T-helper 2 cell treated with Interferon-gamma antibody and Interleukin-4, amounts not matched to agents 5 μg/mL and 100 μg/mL, for 36 hours (primary cell): ENCODE measurements at regions not wholly inside any gene's neighbourhood (a gene's known extent, or its start where the extent isn't known, plus 50 kb on each side); places are given as distances from the start of the nearest gene placed in this dataset.

Source experiments
- DNase-seq: peaks from one replicate; pipeline ENCODE4 v3.0.0; 2021; ENCODE audit warnings: low spot score
- H3K27ac Mint-ChIP-seq: one replicate; pipeline ENCODE4 v1.8.0; 2021; ENCODE audit warnings: mild to moderate bottlenecking, mixed read lengths
- H3K27me3 Mint-ChIP-seq: one replicate; pipeline ENCODE4 v1.8.0; 2021; ENCODE audit warnings: low read depth, mixed read lengths
- H3K36me3 Mint-ChIP-seq: one replicate; pipeline ENCODE4 v1.8.0; 2021; ENCODE audit warnings: low read depth, mixed read lengths
- H3K4me1 Mint-ChIP-seq: one replicate; pipeline ENCODE4 v1.8.0; 2021; ENCODE audit warnings: low read depth, mixed read lengths
- H3K4me3 Mint-ChIP-seq: one replicate; pipeline ENCODE4 v1.8.0; 2022; ENCODE audit warnings: mild to moderate bottlenecking, moderate library complexity, mixed read lengths
- H3K9me3 Mint-ChIP-seq: one replicate; pipeline ENCODE4 v1.8.0; 2021; ENCODE audit warnings: mixed read lengths

GRCh38 chr15:87608238-87609028 is 648.1 kb downstream of the NTRK3 start:
- H3K27ac Mint-ChIP-seq, result no peak overlapping the region
- H3K36me3 Mint-ChIP-seq, result no peaks in the 10 kb centered on the region
- peaks cover 1% of the 10 kb centered on the region for H3K4me1 Mint-ChIP-seq
- no peak for DNase-seq
- H3K27me3 Mint-ChIP-seq, result peaks cover 4% of the 10 kb centered on the region
- no peaks in the 10 kb centered on the region for H3K9me3 Mint-ChIP-seq
- H3K4me3 Mint-ChIP-seq, result no peak overlapping the region

- Mint-ChIP-seq H3K36me3 (no peaks in the 10 kb centered on the region), H3K9me3 (no peaks in the 10 kb centered on the region), H3K4me1 (peaks cover 4% of the 10 kb centered on the region), H3K4me3 (no peak overlapping the region), H3K27ac (no peak overlapping the region), H3K27me3 (peaks cover 5% of the 10 kb centered on the region)
- no peak for DNase-seq
These were observed 649.6 kb downstream of the NTRK3 start for GRCh38 chr15:87606971-87607370.

GRCh38 chr15:87604857-87605446 is 651.6 kb downstream of the NTRK3 start:
- Mint-ChIP-seq H3K9me3 (no peaks in the 10 kb centered on the region), H3K27me3 (peaks cover 8% of the 10 kb centered on the region), H3K27ac (no peak overlapping the region), H3K4me1 (peaks cover 3% of the 10 kb centered on the region), H3K4me3 (no peak overlapping the region), H3K36me3 (no peaks in the 10 kb centered on the region)
- DNase-seq, result no peak

GRCh38 chr15:87602371-87602770 is 654.2 kb downstream of the NTRK3 start:
- Mint-ChIP-seq H3K4me1 (peaks cover 8% of the 10 kb centered on the region), H3K4me3 (no peak overlapping the region), H3K9me3 (no peaks in the 10 kb centered on the region), H3K27me3 (peaks cover 12% of the 10 kb centered on the region), H3K36me3 (no peaks in the 10 kb centered on the region), H3K27ac (no peak overlapping the region)
- DNase-seq, result no peak

- DNase-seq, result no peak
- H3K4me3 Mint-ChIP-seq, result no peak overlapping the region
- H3K36me3 Mint-ChIP-seq, result no peaks in the 10 kb centered on the region
- H3K9me3 Mint-ChIP-seq, result no peaks in the 10 kb centered on the region
- H3K27ac Mint-ChIP-seq, result no peak overlapping the region
- peaks cover 25% of the 10 kb centered on the region for H3K4me1 Mint-ChIP-seq
- peaks cover 12% of the 10 kb centered on the region for H3K27me3 Mint-ChIP-seq
These were observed 656.9 kb downstream of the NTRK3 start for GRCh38 chr15:87599616-87600015.

- peak; percentile 52 for DNase-seq
- peak overlapping the region; percentile 23 for H3K4me3 Mint-ChIP-seq
- H3K4me1 Mint-ChIP-seq, result peaks cover 29% of the 10 kb centered on the region
- peaks cover 6% of the 10 kb centered on the region for H3K9me3 Mint-ChIP-seq
- peak overlapping the region; percentile 84 for H3K27ac Mint-ChIP-seq
- peaks cover 6% of the 10 kb centered on the region for H3K27me3 Mint-ChIP-seq
- H3K36me3 Mint-ChIP-seq, result no peaks in the 10 kb centered on the region
These were observed 659.0 kb downstream of the NTRK3 start for GRCh38 chr15:87597346-87598052.

- H3K36me3 Mint-ChIP-seq, result no peaks in the 10 kb centered on the region
- H3K4me3 Mint-ChIP-seq, result no peak overlapping the region
- no peak for DNase-seq
- H3K9me3 Mint-ChIP-seq, result peaks cover 6% of the 10 kb centered on the region
- no peaks in the 10 kb centered on the region for H3K27me3 Mint-ChIP-seq
- H3K4me1 Mint-ChIP-seq, result peaks cover 18% of the 10 kb centered on the region
- no peak overlapping the region for H3K27ac Mint-ChIP-seq
These were observed 665.0 kb downstream of the NTRK3 start for GRCh38 chr15:87591582-87591981.

GRCh38 chr15:87591042-87591441 is 665.5 kb downstream of the NTRK3 start:
- H3K4me3 Mint-ChIP-seq, result no peak overlapping the region
- no peak overlapping the region for H3K27ac Mint-ChIP-seq
- no peaks in the 10 kb centered on the region for H3K27me3 Mint-ChIP-seq
- no peaks in the 10 kb centered on the region for H3K36me3 Mint-ChIP-seq
- peaks cover 18% of the 10 kb centered on the region for H3K4me1 Mint-ChIP-seq
- H3K9me3 Mint-ChIP-seq, result peaks cover 6% of the 10 kb centered on the region
- DNase-seq, result no peak

GRCh38 chr15:87589134-87589533 is 667.4 kb downstream of the NTRK3 start:
- Mint-ChIP-seq H3K4me3 (no peak overlapping the region), H3K27me3 (no peaks in the 10 kb centered on the region), H3K4me1 (peaks cover 4% of the 10 kb centered on the region), H3K9me3 (peaks cover 6% of the 10 kb centered on the region), H3K27ac (no peak overlapping the region), H3K36me3 (no peaks in the 10 kb centered on the region)
- DNase-seq, result no peak

- Mint-ChIP-seq H3K27ac (no peak overlapping the region), H3K36me3 (no peaks in the 10 kb centered on the region), H3K27me3 (peaks cover 2% of the 10 kb centered on the region), H3K9me3 (no peaks in the 10 kb centered on the region), H3K4me3 (no peak overlapping the region), H3K4me1 (no peaks in the 10 kb centered on the region)
- DNase-seq, result no peak
These were observed 674.4 kb downstream of the NTRK3 start for GRCh38 chr15:87582169-87582568.

- Mint-ChIP-seq H3K9me3 (no peaks in the 10 kb centered on the region), H3K27me3 (peaks cover 3% of the 10 kb centered on the region), H3K4me1 (no peaks in the 10 kb centered on the region), H3K27ac (no peak overlapping the region), H3K36me3 (no peaks in the 10 kb centered on the region), H3K4me3 (no peak overlapping the region)
- DNase-seq, result no peak
These were observed 677.0 kb downstream of the NTRK3 start for GRCh38 chr15:87579537-87579936.

- Mint-ChIP-seq H3K27ac (no peak overlapping the region), H3K27me3 (peaks cover 3% of the 10 kb centered on the region), H3K4me3 (no peak overlapping the region), H3K4me1 (no peaks in the 10 kb centered on the region), H3K9me3 (no peaks in the 10 kb centered on the region), H3K36me3 (no peaks in the 10 kb centered on the region)
- no peak for DNase-seq
These were observed 677.8 kb downstream of the NTRK3 start for GRCh38 chr15:87578776-87579175.

- DNase-seq, result no peak
- Mint-ChIP-seq H3K27me3 (peaks cover 3% of the 10 kb centered on the region), H3K4me1 (no peaks in the 10 kb centered on the region), H3K9me3 (no peaks in the 10 kb centered on the region), H3K36me3 (no peaks in the 10 kb centered on the region), H3K27ac (no peak overlapping the region), H3K4me3 (no peak overlapping the region)
These were observed 679.2 kb downstream of the NTRK3 start for GRCh38 chr15:87577336-87577735.

GRCh38 chr15:87576486-87577176 is 679.9 kb downstream of the NTRK3 start:
- Mint-ChIP-seq H3K9me3 (no peaks in the 10 kb centered on the region), H3K27me3 (peaks cover 3% of the 10 kb centered on the region), H3K4me1 (no peaks in the 10 kb centered on the region), H3K36me3 (no peaks in the 10 kb centered on the region), H3K27ac (no peak overlapping the region), H3K4me3 (no peak overlapping the region)
- no peak for DNase-seq
